ENCODE measurements at regions not wholly inside any gene's neighbourhood (a gene's known extent, or its start where the extent isn't known, plus 50 kb on each side); places are given as distances from the start of the nearest gene placed in this dataset.

DNA sequence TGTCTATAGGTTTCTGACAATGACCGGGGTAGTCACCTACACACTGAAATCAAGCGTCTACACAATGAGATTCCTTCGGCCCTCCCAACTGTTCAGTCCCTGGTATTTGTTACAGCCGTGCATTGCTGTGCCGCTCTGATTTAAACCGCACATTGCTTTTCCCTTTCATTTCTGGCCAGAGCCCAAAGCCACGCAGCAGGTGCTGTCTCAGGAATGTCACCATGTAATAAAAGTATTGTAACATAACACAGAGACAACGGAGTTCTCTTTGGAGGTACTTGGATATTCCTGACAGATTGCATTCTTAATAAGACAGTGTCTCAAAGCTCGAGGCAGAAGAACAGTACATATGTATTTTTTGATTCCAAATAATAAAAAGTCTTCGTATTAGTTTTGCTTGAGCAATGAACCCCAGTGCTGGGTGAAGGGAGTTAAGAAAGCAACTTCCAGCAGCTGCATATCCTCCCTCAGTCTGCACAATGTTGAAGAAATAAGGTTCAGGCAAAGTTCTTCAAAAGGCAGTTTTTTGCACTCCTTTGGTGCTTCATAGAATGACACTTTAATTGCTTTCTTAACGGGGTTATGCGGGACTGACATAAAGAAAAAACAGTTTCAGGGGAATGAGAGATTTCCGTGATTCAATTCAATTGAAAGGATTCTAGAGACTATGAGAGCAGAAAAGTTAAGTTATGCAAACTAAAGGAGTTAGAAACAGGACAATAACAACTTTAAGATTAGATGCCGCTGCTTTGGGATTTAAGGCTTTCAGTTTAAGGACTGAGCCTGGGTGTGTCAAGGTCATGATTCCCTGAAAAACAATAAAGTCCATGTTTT, 288.7 kb upstream of the FLRT2 start:
- in situ Hi-C loops (cut with MboI; ENCODE audit: low sequenced_read_pairs, unreplicated experiment), result no loop called here
- no peak for DNase-seq (ENCODE audit: low spot score)
- TF ChIP-seq, protein P1, sequence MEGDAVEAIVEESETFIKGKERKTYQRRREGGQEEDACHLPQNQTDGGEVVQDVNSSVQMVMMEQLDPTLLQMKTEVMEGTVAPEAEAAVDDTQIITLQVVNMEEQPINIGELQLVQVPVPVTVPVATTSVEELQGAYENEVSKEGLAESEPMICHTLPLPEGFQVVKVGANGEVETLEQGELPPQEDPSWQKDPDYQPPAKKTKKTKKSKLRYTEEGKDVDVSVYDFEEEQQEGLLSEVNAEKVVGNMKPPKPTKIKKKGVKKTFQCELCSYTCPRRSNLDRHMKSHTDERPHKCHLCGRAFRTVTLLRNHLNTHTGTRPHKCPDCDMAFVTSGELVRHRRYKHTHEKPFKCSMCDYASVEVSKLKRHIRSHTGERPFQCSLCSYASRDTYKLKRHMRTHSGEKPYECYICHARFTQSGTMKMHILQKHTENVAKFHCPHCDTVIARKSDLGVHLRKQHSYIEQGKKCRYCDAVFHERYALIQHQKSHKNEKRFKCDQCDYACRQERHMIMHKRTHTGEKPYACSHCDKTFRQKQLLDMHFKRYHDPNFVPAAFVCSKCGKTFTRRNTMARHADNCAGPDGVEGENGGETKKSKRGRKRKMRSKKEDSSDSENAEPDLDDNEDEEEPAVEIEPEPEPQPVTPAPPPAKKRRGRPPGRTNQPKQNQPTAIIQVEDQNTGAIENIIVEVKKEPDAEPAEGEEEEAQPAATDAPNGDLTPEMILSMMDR (IDR thresholded peaks at IDR 0.05; ENCODE audit: borderline replicate concordance, control extremely low read depth, extremely low read depth, insufficient read depth, missing control alignments), result no peak

GRCh38 chr14:85242666-85243065, 287.3 kb upstream of the FLRT2 start:
- in situ Hi-C loops (cut with MboI; ENCODE audit: low sequenced_read_pairs, unreplicated experiment), result no loop called here
- TF ChIP-seq, protein P1 (IDR thresholded peaks at IDR 0.05; ENCODE audit: borderline replicate concordance, control extremely low read depth, extremely low read depth, insufficient read depth, missing control alignments), result no peak
- DNase-seq (ENCODE audit: low spot score), result no peak

DNA sequence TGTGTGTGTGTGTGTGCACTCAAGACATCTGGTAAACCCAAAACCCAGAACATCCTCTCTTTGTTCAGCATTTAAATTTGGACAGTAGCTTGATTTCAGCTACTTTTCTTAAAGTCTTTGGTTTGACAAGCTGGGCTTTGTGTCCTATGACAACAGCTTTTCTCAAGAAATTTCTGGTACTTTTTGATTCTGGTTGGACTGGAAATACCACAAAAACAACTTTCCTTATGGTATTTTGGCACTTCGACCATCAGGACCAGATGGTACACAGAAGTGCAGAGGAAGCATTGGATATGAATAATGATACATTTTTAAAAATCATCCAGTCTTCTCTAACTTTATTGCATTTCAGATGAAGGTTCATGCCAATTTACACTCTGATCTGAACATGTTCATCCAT, 286.6 kb upstream of the FLRT2 start:
- no peak for DNase-seq (ENCODE audit: low spot score)
- in situ Hi-C loops (cut with MboI; ENCODE audit: low sequenced_read_pairs, unreplicated experiment), result no loop called here
- TF ChIP-seq, protein P1 (IDR thresholded peaks at IDR 0.05; ENCODE audit: borderline replicate concordance, control extremely low read depth, extremely low read depth, insufficient read depth, missing control alignments), result no peak

GRCh38 chr14:85247071-85247470, 282.9 kb upstream of the FLRT2 start:
- DNase-seq (ENCODE audit: low spot score), result no peak
- in situ Hi-C loops (cut with MboI; ENCODE audit: low sequenced_read_pairs, unreplicated experiment), result no loop called here
- TF ChIP-seq, protein P1 (IDR thresholded peaks at IDR 0.05; ENCODE audit: borderline replicate concordance, control extremely low read depth, extremely low read depth, insufficient read depth, missing control alignments), result no peak

GRCh38 chr14:85248881-85249635, 280.9 kb upstream of the FLRT2 start:
- no peak for DNase-seq (ENCODE audit: low spot score)
- in situ Hi-C loops (cut with MboI; ENCODE audit: low sequenced_read_pairs, unreplicated experiment), result no loop called here
- TF ChIP-seq, protein P1 (IDR thresholded peaks at IDR 0.05; ENCODE audit: borderline replicate concordance, control extremely low read depth, extremely low read depth, insufficient read depth, missing control alignments), result no peak

GRCh38 chr14:85250414-85251189, 279.3 kb upstream of the FLRT2 start:
- in situ Hi-C loops (cut with MboI; ENCODE audit: low sequenced_read_pairs, unreplicated experiment), result no loop called here
- TF ChIP-seq, protein P1 (IDR thresholded peaks at IDR 0.05; ENCODE audit: borderline replicate concordance, control extremely low read depth, extremely low read depth, insufficient read depth, missing control alignments), result no peak
- no peak for DNase-seq (ENCODE audit: low spot score)

All from GM13976 (cell line).